AG09319 (cell line): ENCODE measurements at regions not wholly inside any gene's neighbourhood (a gene's known extent, or its start where the extent isn't known, plus 50 kb on each side); places are given as distances from the start of the nearest gene placed in this dataset.

Experiments
- DNase-seq: peaks from one replicate; pipeline ENCODE4 v3.0.0-alpha.2; 2010; ENCODE audit warnings: low read depth; ENCODE audit errors: extremely low read depth
- TF ChIP-seq, protein P1 (sequence below): IDR thresholded peaks from 2 replicates; pipeline ENCODE4 v1.5.1; 2011; ENCODE audit warnings: low read depth, mild to moderate bottlenecking, inconsistent platforms, low read length, moderate library complexity

- DNase-seq, result no peak
- TF ChIP-seq, protein P1, sequence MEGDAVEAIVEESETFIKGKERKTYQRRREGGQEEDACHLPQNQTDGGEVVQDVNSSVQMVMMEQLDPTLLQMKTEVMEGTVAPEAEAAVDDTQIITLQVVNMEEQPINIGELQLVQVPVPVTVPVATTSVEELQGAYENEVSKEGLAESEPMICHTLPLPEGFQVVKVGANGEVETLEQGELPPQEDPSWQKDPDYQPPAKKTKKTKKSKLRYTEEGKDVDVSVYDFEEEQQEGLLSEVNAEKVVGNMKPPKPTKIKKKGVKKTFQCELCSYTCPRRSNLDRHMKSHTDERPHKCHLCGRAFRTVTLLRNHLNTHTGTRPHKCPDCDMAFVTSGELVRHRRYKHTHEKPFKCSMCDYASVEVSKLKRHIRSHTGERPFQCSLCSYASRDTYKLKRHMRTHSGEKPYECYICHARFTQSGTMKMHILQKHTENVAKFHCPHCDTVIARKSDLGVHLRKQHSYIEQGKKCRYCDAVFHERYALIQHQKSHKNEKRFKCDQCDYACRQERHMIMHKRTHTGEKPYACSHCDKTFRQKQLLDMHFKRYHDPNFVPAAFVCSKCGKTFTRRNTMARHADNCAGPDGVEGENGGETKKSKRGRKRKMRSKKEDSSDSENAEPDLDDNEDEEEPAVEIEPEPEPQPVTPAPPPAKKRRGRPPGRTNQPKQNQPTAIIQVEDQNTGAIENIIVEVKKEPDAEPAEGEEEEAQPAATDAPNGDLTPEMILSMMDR, result no peak
Measured at GRCh38 chr14:51323492-51323891, 83.4 kb downstream of the TMX1 start.

DNA sequence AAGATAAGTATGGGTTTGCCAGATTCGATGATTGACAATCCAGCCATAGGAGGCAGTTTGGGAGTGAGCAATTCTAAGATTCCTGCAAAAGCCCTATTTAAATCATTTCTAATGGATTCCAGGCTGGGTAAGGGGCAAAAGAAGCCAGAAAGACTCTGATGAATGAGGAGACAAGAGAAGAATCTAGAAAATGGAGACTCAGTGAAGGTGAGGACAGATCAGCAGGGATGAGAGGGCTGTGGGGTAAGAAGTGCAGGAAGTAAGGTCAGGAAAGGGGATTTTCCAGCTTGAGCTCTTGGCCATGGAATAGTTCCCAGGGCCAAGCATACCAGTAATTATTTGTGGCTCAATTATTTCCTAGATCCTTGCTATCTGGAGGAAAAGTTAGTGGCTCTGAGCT lies 87.3 kb downstream of the TMX1 start:
- DNase-seq, result no peak
- TF ChIP-seq, protein P1, result no peak

DNA sequence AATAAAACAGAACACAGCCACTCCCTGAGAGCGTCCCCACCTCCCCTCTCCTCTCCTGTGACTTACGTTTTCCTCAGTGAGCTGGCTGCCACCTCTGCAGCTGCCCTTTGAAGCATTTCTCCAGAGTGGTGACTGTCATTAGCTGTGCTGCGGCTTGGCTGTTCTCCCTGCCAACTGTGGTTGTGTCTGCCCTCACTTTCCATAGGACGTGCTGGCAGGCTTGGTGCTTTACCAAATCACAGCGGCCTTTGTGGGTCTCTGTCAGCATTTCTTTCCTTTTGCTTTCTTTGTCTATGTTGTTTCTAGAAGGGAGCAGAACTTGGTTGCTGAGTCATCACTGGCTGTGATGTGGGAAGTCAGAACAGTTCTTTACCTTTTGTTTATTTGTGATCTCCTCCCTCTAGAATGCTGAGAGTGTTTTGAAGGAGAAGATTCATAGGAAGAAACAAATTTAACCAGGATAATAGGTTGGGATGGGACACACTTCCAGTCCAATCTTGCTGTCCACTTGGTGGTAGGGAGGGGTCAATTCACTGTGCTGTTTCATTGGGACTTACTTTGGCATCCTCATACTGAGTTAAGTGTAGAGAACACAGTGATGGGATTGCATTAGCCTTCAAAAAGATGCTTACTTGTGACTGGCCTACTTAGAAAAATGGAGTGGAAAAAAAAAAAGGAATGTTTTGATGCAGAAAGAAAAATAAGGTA lies 88.2 kb downstream of the TMX1 start:
- DNase-seq, result no peak
- TF ChIP-seq, protein P1, result no peak

DNA sequence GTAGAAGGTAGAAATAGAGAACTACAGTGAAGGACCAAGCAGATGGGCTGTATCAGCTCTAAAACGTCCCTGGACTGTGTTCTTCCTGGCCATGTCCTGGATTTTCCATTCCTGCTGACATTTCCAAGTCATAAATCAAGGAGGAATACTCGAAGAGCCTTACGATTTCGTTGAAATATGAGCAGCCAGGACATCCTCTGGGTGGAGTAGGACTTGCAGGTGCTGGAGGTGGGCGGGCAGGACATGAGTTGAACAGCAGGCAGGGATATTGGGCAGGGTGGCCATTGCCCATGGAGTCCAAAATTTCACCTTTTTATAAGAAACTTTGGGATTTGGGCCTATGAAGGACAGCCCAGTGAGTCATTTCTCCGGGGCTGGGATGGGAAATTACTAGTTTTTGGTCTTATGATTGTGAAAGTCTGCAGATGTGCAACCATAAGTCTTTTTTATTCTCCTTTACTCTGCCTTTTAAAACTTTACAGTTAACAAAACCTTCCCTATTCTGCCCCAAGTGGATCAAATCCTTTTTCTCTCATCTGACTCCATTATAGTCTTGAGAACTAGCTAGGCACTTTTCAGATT lies 88.8 kb downstream of the TMX1 start:
- TF ChIP-seq, protein P1, result no peak
- DNase-seq, result no peak

DNA sequence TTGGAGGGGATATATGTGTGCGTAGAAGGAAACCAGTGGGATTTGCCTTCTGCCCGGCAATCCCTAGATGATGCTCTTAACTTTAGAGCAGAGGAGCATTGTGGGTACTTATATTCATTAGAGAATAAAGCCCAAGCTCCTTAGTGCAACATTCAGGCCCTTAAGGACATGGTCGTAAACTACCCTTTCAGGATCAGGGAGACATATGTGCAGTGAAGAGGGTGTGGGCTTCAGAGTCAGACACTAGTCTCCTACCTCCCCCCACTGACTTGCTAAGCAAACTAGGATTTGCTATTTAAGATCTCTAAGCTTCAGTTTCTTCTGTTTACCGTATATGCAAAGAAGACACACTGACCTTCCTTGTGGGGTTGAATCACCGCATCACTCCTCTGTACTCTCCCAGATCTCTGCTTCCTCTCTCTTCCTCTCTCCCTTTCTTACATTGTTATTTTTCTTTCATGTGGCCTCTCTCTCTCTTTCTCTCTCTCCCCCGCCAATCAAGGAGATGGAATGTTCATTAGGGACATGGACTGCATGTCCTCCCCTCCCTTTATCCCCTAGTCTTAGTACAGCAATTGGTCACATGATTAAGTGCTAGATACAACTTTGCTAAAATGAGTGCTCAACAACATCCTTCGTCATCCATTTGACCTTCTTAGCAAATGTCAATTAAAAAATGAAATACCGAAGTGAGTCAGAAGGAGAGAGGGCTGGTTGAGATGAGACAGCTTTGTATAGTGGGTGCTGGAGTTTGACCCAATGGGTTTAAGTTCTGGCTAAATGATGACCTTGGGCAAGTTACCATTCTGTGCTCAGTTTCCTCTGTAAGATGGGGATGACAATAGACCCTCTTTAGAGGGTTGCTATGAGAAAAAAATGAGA lies 91.7 kb downstream of the TMX1 start:
- TF ChIP-seq, protein P1, result no peak
- no peak for DNase-seq

DNA sequence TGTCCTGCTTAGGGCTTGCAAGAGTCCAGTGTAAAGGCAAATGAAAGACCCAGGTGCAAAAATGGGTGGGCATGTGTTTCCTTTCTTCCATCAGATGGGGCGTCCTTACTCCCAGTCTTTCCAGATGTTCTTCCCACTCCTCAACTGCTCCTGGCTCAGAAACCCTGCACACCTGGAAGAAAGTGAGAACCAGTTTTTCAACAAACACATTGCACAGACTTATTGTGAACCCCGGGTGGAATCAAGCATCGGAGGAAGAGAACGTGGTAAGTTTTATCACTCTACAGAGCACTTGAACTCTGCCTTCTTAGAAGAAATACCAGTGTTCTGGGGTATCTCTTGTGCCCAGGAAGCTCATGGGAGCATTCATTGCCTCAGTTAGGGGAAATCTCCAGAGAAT lies 93.3 kb downstream of the TMX1 start:
- TF ChIP-seq, protein P1, result no peak
- DNase-seq, result no peak
